ENCODE measurements at regions not wholly inside any gene's neighbourhood (a gene's known extent, or its start where the extent isn't known, plus 50 kb on each side); places are given as distances from the start of the nearest gene placed in this dataset.

DNA sequence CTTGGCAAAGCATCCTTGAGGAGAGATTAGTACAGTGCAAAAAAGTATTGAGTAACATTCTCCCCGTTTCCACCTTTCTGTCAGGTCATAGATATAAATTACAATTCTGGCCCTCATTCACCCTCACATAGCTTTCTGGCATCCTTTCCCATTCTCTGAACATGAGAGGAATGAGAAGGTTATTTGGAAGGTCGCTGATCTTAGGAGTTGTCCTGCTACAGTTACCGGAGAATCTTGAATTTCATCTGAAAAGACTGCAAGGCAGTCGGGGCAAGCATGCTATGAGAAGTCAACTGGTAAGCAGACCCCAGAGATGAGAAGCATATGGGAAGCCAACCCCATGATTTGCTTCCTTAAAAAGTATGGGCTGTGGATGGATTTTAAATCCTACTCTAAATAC lies 166.7 kb upstream of the CENPW start:
- H3K4me2 ChIP-seq (ENCODE audit: insufficient read depth, low read length): no peak overlapping the region
- H3K36me3 ChIP-seq (ENCODE audit: control insufficient read depth, insufficient read depth, low read length): no peaks in the 10 kb centered on the region
- no TSS peak for BruUV-seq (replicated peaks)
- intact Hi-C loops (cut with micrococcal nuclease): loop anchor here (5.0 to 10.0 kb wide), 4 partner anchors 121 to 858 kb away; partner anchors contain the start of gene CENPW
- whole genome bisulfite sequencing (ENCODE audit: insufficient coverage, low coverage, missing lambda C conversion rate): 30% methylated on average over 3 of the region's 4 CpGs
- in situ Hi-C loops (cut with MboI): no loop called here
- H3K9me1 ChIP-seq (ENCODE audit: control insufficient read depth, insufficient read depth, low read length): no peaks in the 10 kb centered on the region
- H2AFZ ChIP-seq (ENCODE audit: low read depth, low read length): no peak overlapping the region
- ATAC-seq (no peak), DNase-seq (ENCODE audit: extremely low read depth in 1 of 4, low spot score in 3 of 4) (no peak), FAIRE-seq (no peak)
- H3K9ac ChIP-seq (ENCODE audit: insufficient read depth in 1 of 2, low read depth in 2 of 2, low read length in 2 of 2): no peak overlapping the region
- H3K4me1 ChIP-seq (replicated peaks in 1 of 2; ENCODE audit: control insufficient read depth in 2 of 2, insufficient read depth in 2 of 2, low read length in 2 of 2): peaks cover 0 to 11% of the 10 kb centered on the region in 2 experiments; a peak in 2 of 5 replicates
- no peaks in the 10 kb centered on the region for H3K9me3 ChIP-seq (replicated peaks; ENCODE audit: control insufficient read depth, insufficient read depth, low read depth, low read length)
- TF ChIP-seq, protein P1, sequence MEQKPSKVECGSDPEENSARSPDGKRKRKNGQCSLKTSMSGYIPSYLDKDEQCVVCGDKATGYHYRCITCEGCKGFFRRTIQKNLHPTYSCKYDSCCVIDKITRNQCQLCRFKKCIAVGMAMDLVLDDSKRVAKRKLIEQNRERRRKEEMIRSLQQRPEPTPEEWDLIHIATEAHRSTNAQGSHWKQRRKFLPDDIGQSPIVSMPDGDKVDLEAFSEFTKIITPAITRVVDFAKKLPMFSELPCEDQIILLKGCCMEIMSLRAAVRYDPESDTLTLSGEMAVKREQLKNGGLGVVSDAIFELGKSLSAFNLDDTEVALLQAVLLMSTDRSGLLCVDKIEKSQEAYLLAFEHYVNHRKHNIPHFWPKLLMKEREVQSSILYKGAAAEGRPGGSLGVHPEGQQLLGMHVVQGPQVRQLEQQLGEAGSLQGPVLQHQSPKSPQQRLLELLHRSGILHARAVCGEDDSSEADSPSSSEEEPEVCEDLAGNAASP (IDR thresholded peaks at IDR 0.05): no peak
- TF ChIP-seq, protein P2, sequence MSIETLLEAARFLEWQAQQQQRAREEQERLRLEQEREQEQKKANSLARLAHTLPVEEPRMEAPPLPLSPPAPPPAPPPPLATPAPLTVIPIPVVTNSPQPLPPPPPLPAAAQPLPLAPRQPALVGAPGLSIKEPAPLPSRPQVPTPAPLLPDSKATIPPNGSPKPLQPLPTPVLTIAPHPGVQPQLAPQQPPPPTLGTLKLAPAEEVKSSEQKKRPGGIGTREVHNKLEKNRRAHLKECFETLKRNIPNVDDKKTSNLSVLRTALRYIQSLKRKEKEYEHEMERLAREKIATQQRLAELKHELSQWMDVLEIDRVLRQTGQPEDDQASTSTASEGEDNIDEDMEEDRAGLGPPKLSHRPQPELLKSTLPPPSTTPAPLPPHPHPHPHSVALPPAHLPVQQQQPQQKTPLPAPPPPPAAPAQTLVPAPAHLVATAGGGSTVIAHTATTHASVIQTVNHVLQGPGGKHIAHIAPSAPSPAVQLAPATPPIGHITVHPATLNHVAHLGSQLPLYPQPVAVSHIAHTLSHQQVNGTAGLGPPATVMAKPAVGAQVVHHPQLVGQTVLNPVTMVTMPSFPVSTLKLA (conservative IDR thresholded peaks at IDR 0.05): no peak
- TF ChIP-seq, protein P3, sequence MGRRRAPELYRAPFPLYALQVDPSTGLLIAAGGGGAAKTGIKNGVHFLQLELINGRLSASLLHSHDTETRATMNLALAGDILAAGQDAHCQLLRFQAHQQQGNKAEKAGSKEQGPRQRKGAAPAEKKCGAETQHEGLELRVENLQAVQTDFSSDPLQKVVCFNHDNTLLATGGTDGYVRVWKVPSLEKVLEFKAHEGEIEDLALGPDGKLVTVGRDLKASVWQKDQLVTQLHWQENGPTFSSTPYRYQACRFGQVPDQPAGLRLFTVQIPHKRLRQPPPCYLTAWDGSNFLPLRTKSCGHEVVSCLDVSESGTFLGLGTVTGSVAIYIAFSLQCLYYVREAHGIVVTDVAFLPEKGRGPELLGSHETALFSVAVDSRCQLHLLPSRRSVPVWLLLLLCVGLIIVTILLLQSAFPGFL (CRISPR knock-in tag; IDR thresholded peaks at IDR 0.05): no peak
- TF ChIP-seq THRAP3 (IDR thresholded peaks at IDR 0.05; ENCODE audit: borderline replicate concordance): no peak
- no peak for TF ChIP-seq SPI1 (IDR thresholded peaks at IDR 0.05; ENCODE audit: borderline replicate concordance, low read depth, low read length)
- ChIA-PET CTCF (ENCODE audit: low intra/inter-chr PET ratio) (no interaction called here), POLR2A (no interaction called here)
- no peaks in the 10 kb centered on the region for H4K20me1 ChIP-seq (replicated peaks; ENCODE audit: control insufficient read depth, insufficient read depth, low read length)
- no peaks in the 10 kb centered on the region for H3K27me3 ChIP-seq (ENCODE audit: control insufficient read depth in 2 of 2, insufficient read depth in 2 of 2, low read length in 2 of 2)
- no peak overlapping the region for H3K27ac ChIP-seq (ENCODE audit: extremely low read depth, low read depth, low read length)
- no peaks in the 10 kb centered on the region for H3K79me2 ChIP-seq (ENCODE audit: control insufficient read depth, insufficient read depth, low read length)
- H3K4me3 ChIP-seq: no peak overlapping the region
